GM18909 (cell line): ENCODE measurements at regions not wholly inside any gene's neighbourhood (a gene's known extent, or its start where the extent isn't known, plus 50 kb on each side); places are given as distances from the start of the nearest gene placed in this dataset.
"Not testable (repeated sequence)": the region's sequence is repeated elsewhere in the genome, so short reads cannot be mapped to it uniquely, and the experiment has no call there.

ENCODE experiments used
- ATAC-seq: cut with Tn5 transposase; IDR thresholded peaks from one replicate; pipeline ENCODE4 v1.9.1; 2021; ENCODE audit warnings: mild to moderate bottlenecking; ENCODE audit not compliant: unreplicated experiment, poor library complexity

DNA sequence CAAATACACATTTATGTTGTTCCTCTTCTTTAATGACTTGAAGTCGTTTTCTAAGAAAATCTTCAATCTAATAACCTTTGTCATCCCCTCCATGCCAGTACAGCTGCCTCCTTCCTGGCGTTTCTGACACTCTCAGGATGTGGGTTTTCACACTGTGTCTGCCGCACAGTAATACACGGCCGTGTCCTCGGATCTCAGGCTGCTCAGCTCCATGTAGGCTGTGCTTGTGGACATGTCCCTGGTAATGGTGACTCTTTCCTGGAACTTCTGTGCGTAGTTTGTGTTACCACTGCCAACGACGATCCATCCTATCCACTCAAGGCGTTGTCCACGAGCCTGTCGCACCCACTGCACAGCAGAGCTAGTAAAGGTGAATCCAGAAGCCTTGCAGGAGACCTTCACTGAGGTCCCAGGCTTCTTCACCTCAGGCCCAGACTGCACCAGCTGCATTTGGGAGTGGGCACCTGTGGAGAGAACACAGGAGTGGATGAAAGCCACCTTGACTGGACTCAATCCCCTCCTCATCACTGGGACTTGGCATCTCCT lies 1095.9 kb downstream of the TMEM121 start:
- no peak for ATAC-seq

DNA sequence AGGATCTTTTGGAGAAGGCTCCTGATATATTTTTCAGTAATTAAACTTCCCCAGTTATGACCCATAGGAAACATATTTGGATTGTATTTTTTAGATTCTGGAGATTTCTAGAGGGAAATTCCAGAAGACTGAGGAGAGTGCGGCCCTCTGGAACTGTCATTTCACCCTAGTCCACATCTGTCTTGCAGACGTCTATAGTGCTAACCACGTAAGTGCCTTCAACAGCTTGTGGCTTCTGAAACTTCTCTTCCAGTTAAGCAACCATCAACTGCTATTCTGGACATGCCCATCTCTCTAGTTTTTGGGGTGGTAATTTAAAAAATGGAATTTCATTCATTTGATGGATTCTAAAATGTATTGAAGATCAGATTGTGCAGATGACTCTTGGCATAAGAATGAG lies 1098.8 kb downstream of the TMEM121 start:
- ATAC-seq, result no peak

DNA sequence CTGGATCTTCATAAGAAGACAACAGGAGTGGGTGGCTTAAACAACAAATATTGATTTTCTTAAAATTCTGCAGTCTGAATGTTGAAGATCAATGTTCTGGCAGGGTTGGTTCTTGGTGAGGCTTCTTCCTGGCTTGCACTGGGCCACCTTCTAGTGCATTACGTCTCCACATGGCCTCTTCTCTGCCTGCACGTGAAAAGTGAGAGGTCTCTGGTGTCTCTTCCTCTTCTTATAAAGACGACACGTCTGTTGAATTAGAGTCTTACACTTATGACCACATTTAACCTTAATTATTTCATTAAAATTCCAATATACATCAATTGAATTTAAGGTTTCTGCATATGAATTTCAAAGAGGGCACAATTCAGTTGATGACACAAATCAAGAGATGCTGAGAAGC lies 1100.1 kb downstream of the TMEM121 start:
- ATAC-seq, result not testable (repeated sequence)

DNA sequence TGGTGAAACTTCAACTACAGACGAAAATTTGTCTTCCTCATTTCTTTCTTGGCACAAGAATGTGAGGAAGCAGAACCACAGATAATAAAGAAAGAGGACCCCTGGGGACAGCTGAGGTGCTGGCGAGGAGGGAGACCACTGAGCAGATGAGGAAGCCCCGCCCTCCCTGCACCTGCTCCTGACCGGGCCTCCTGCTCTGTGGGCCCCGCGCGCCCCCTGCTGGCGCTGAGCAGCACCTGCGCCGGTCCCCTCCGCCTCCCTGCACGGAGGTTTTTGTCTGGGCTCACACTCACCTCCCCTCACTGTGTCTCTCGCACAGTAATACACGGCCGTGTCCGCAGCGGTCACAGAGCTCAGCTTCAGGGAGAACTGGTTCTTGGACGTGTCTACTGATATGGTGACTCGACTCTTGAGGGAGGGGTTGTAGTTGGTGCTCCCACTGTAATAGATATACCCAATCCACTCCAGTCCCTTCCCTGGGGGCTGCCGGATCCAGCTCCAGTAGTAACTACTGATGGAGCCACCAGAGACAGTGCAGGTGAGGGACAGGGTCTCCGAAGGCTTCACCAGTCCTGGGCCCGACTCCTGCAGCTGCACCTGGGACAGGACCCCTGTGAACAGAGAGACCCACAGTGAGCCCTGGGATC lies 1100.7 kb downstream of the TMEM121 start:
- peak; percentile 53 for ATAC-seq

DNA sequence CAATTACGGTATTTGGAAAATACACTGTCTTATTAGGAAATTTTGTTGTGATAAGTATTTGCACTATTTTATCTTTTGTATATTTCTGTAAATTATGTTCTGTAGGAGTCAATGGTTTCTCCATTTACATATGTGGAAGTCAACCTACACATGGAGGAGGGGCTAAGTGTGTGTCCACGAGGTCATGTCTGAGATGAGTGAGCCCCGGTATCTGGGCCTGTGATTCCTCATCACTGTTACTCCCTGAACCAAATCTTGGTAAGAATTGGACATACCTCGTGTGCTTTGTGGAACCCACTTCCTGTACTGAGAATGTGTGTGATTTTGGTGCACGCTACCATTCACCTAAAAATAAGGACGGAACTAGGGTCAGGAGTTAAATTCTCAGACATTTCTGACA lies 1105.5 kb downstream of the TMEM121 start:
- ATAC-seq, result no peak

DNA sequence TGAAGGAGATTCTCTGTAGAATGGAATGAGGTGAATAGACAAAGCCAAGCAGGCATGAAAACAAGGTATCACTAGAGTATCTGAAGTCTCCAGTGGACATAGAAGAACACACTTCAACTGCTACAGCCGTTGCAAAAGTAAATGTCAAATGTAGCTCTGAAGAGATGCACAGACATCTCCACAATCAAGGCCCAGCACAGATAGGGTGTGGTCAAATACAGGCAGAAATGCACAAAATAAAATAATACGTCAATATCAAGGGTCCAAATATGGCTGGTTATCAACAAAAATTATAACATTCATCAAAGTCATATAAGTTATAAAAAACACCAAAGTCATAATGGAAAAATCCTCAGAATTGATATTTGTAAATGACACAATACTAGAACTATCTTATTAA lies 1107.3 kb downstream of the TMEM121 start:
- no peak for ATAC-seq

DNA sequence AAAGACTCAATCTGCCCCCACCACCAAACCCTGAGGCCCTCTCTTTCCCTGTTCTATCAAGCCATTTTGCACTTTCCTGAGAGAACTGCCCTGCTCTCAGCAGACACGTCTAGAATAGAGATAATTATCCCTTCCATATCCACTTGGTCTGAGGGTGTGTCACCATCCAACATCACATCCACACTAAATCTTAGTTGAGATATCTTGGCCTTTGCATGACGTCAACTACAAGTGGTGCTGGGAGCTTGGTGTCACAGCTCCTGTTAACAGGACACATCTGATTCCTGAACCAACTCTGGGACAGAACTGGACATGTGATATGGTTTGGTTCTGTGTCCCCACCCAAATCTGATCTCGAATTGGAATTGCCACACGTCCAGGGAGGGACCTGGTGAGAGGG lies 1109.2 kb downstream of the TMEM121 start:
- no peak for ATAC-seq

DNA sequence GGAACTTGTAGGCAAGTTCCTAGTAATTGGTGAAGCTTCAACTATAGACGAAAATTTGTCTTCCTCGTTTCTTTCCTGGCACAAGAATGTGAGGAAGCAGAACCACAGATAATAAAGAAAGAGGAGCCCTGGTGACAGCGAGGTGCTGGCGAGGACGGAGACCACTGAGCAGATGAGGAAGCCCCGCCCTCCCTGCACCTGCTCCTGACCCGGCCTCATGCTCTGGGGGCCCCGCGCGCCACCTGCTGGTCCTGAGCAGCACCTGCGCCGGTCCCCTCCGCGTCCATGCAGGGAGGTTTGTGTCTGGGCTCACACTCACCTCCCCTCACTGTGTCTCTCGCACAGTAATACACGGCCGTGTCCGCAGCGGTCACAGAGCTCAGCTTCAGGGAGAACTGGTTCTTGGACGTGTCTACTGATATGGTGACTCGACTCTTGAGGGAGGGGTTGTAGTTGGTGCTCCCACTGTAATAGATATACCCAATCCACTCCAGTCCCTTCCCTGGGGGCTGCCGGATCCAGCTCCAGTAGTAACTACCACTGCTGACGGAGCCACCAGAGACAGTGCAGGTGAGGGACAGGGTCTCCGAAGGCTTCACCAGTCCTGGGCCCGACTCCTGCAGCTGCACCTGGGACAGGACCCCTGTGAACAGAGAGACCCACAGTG lies 1112.5 kb downstream of the TMEM121 start:
- ATAC-seq, result not testable (repeated sequence)

DNA sequence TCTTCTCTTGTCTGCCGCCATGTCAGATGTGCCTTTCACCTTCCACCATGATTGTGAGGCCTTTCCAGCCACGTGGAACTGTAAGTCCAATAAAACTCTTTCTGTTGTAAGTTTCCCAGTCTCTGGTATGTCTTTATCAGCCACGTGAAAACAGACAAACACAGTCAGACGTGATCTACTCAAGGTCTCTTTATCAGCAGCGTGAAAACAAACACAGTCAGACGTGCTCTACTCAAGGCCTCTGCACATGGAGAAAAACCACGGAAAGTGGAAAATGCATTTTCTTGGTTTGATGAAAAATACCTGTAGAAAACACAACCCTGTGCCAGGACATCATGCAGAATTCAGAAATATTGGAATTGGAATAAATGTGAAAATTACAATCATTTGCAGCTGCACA lies 1115.7 kb downstream of the TMEM121 start:
- ATAC-seq, result no peak

DNA sequence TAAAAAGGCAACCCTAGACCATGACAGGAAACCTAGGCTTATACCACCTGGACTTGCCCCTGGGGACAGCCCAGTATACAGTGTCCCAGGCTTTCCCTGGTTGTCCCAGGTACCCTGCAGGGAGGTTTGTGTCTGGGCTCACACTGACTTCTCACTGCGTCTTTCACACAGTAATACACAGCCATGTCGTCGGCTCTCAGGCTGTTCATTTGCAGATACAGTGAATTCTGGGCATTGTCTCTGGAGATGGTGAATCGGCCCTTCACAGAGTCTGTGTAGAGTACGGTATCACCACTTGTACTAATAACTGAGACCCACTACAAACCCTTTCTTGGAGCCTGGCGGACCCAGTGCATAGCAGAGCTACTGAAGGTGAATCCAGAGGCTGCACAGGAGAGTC lies 1116.6 kb downstream of the TMEM121 start:
- not testable (repeated sequence) for ATAC-seq

DNA sequence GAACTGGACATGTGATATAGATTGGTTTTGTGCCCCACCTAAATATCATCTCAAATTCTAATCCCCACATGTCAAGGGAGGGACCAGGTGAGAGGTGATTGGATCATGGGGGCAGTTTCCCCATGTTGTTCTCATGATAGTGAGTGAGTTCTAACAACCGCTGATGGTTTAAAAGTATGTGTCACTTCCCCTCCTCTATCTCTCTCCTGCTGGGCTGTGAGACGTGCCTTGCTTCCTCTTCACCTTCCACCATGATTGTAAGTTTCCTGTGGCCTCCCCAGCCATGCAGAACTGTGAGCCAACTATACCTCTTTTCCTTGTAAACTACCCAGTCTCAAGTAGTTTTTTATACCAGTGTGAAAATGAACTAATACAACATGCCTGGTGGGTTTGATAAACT lies 1122.5 kb downstream of the TMEM121 start:
- not testable (repeated sequence) for ATAC-seq

DNA sequence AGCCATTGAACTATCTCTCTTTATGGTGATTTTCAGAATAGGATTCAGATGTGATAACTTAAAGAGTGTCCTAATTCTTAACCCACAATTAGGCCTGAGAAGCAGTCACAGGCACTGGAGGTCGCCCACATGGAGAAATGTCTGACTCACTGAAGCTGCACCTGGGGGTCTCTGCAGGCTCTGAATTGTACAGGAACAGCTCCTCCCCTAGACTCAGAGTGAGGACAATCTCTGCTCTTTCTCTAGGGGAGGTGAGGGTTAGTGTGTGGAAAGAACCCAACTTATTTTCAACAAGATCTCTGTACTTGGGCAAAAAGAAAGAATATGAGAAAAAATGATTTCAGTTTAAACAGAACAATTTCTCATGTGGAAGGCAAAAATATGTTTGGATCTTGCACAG lies 1124.6 kb downstream of the TMEM121 start:
- ATAC-seq, result no peak

DNA sequence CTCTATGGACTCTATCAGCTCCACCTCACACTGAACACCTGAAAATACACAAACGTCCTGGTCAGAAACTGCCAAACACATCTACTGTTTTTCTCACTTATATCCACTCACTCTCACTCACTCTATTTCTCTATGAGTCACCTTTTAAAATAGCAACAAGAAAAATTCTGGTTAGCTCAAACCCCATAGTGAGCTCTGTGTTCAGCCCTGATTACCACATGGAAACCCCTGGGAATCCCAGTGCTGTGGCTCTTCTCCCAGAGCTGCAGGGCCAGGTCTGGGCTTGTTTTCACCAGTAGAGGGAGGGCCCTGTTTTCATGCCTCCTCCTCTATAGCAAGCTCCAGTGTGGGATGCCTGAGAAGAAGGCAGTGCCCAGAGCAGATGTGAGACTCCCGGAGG lies 1126.1 kb downstream of the TMEM121 start:
- no peak for ATAC-seq

DNA sequence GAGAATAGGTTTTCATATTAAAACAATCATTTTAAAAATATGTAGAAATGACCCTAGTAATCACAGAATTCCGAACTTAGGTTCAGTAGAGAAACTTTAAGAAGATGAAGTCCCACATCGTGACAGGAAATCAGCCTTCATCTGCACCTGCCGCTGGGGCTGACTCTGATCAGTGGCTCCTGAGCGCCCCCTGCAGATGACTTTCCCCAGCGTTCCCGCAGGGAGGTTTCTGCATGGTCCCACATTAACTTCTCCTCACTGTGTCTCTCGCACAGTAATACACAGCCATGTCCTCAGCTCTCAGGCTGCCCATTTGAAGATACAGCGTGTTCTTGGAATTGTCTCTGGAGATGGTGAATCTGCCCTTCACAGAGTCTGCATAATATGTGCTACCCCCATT lies 1131.1 kb downstream of the TMEM121 start:
- no peak for ATAC-seq

DNA sequence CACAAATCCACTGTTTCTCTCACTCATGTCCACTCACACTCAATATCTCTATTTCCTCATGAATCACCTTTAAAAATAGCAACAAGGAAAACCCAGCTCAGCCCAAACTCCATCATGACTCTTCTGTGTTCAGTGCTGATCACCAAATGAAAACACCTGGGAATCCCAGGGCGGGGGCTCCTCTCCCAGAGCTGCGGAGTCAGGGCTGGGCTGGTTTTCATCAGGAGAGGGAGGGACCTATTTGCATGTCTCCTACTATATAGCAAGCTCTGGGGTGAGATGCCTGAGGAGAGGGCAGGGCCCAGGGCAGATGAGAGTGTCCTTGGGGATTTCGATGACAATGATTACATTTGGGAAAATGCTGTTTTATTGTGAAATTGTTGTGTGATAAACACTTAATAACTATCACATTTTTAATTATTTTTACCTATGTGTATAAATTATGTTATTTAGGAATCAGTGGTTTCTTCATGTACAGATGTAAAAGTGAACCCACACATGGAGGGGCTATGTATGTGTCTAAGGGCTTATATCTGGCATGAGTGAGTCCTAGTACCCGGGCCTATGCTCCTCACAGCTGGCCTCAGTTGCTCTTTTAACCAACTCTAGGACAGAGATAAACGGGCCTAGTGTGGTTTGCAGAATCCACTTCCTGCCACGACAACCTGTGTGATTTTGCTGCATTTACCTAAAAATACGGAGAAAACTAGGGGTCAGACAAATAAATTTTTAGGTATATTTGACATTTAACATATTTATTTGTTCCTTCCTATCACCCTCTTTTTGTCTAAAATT lies 1131.9 kb downstream of the TMEM121 start:
- not testable (repeated sequence) for ATAC-seq

DNA sequence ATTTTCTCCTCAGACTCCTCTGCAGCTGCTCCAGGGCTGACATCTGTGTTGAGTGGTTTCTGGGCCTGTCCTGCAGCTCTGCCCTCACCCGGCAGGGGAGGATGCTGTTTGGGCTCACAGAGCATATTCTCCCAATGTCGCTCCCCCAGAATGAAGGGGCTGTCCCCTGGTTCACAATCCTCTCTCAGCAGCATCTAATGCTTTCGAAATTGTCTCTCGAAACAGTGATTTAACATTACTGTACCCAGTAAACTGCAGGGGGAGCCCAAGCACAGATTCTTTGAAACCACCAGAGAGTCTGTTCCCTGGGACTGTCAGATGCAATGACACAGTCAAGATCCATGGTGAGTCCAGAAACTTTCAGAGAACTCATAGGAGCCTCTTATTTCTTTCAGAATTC lies 1135.2 kb downstream of the TMEM121 start:
- ATAC-seq, result not testable (repeated sequence)

DNA sequence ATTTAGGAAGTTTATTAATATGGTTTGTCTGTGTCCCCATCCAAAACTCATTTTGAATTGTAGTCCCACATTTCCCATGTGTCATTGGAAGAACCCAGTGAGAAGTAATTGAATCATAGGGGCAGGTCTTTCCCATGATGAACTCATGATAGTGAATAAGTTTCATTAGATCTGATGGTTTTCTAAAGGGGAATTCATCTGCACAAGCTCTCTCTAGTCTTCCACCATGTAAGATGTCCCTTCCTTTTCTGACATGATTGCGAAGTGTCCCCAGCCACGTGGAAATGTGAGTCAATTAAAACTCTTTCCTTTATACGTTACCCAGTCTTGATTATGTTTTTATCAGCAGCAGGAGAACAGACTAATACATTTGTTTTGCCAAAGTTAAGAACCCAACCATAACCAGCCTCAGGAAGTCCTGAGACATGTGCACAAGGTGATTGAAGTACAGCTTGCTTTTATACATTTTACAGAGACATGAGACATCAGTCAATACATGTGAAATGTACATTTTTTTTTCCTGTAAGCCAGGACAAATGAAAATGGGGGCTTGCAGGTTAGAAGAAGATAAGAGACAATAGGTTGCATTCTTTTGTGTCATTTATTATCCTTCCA lies 1136.7 kb downstream of the TMEM121 start:
- no peak for ATAC-seq

DNA sequence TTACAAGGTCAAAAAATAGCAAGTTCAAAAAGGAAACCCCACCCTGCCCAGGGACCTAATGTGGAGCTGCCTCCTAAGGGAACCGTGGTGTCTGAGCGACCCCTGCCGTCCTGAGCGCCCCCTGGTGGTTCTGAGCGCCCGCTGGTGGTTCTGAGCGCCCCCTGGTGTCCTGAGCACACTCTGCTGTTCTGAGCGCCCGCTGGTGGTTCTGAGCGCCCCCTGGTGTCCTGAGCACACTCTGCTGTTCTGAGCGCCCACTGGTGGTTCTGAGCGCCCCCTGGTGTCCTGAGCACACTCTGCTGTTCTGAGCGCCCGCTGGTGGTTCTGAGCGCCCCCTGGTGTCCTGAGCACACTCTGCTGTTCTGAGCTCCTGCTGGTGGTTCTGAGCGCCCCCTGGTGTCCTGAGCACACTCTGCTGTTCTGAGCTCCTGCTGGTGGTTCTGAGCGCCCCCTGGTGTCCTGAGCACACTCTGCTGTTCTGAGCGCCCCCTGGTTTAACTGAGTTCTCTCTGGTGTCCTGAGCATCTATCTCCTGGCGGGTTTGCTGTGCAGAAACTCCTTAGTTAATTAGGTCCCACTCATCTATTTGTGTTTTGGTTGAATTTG lies 1137.5 kb downstream of the TMEM121 start:
- not testable (repeated sequence) for ATAC-seq

DNA sequence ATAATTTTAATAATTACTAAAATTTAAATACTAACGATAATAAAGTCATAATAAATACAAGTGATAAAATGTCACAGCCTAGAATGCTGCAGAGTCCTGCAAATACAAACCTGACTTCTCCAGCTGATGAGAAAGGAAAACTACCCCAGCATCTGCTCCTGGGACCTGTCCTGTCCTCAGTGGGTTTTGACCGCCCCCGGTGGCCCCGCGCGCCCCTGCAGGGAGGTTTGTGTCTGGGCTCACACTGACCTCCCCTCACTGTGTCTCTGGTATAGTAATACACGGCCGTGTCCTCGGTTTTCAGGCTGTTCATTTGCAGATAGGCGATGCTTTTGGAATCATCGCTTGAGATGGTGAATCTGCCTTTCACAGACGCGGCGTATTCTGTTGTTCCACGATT lies 1139.4 kb downstream of the TMEM121 start:
- ATAC-seq, result no peak

DNA sequence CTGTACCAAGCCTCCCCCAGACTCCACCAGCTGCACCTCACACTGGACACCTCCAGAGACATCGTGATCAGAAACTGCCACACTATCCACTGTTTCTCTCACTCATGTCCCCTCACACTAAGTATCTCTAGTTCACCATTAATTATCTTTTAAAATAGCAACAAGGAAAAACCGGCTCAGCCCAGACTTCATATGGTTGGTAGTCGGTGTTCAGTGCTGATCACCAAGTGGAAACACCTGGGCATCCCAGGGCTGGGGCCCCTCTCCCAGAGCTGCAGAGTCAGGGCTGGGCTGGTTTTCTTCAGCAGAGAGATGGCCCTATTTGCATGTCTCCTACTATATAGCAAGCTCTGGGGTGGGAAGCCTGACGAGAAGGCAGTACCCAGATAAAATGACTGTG lies 1140.0 kb downstream of the TMEM121 start:
- ATAC-seq, result no peak
